ENCODE measurements at regions not wholly inside any gene's neighbourhood (a gene's known extent, or its start where the extent isn't known, plus 50 kb on each side); places are given as distances from the start of the nearest gene placed in this dataset.

DNA sequence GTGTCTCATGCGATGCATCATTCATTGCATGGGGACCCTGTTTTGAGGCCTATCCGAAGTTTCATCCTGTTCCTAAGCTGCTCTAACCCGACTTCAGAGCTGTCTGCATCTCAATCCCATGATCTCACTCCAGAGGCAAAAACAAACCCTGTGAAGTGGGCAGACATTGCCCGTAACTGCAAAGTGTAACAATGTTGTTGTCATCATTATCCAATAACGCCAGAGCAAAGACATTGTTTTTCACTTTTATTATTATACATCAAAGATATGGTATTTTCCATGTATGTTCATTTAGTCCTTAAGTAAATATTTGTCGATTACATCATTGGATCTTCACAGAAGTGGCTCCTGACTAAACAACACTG, 246.7 kb downstream of the KLF6 start:
- no peak for DNase-seq (ENCODE audit: low read depth)

DNA sequence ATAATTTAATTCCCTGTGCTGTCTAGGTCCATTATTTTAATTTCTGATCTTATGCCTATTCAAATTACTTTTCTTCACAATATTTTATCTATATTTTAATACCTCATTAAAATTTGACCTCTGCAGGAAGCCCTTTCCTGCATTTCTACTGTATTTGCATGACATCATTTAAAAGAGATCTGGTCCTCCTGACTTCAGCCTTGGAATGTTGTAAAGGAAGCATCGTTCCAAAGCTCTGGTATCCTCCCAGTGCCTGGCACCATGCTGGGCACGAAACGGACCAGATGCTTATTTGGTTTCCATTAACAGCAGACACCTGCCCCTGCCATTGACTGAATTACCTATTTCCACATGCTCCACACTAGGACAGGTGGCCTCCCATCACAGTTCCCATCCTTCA, 247.5 kb downstream of the KLF6 start:
- in situ Hi-C loops (cut with HindIII; ENCODE audit: low pct_unique_long_range_greater_than_20kb, low sequenced_read_pairs) = no loop called here
- DNase-seq (ENCODE audit: low read depth) = no peak

More for the DNA sequence above, 246.7 kb downstream of the KLF6 start:
- in situ Hi-C loops (cut with HindIII; ENCODE audit: low pct_unique_long_range_greater_than_20kb, low sequenced_read_pairs) = no loop called here

DNA sequence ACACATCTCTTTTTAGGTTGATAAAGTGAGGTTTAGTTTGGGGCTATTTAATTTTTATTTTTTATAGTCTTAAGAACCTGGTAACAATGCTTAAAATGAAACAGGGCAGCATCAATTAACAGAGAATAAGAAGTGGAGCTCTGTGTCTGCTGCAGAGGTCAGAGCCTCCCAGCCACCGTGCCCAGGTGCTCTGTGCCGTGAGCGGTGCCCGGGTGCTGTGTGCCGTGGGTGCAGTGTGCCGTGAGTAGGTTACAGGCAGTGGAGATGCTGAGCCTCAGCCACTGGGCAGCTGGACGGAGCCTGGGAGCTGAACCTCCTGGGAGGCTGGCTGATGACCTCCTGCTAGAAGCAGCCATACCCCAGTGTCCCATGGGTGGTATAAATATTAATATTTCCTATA, 250.0 kb downstream of the KLF6 start:
- DNase-seq (ENCODE audit: low read depth) = no peak
- in situ Hi-C loops (cut with HindIII; ENCODE audit: low pct_unique_long_range_greater_than_20kb, low sequenced_read_pairs) = no loop called here

DNA sequence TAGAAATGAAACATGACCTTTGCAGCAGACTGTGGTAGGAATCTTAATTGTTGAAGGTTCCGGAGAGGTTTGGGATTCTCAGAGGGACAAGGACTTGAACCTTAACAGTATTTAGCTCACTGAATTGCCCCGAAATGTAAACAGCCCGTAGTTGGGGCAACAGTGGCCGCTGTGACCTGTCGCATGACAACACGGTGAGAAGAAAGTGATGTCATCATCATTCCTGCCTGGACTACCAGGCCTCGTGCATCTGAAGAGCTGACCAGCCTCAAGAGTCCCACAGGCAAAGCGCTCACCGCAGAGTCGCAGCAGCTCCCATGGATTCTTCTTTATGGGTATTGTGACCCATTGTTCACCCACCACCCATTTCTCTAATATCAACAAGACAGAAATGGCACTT, 250.6 kb downstream of the KLF6 start:
- DNase-seq (ENCODE audit: low read depth) = no peak
- in situ Hi-C loops (cut with HindIII; ENCODE audit: low pct_unique_long_range_greater_than_20kb, low sequenced_read_pairs) = no loop called here

DNA sequence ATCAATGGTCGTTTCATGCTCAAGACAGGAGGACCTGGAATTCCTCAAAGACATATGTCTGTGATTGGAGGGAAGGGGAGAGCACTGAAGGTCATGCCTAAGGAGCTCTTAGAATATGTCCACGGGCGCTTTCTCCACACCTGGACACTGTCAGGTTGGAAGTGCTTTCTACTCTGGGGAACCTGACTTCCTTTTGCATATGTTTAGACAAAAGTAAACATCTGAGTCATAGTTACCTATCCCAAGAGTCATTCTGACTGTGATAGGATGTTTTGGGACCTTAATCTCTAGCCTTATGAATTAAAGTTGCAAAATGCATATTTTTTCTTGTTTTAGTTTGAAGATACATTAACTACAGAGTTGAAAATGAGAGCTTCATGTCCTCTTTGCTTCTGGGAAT, 251.7 kb downstream of the KLF6 start:
- DNase-seq (ENCODE audit: low read depth) = peak; percentile 35
- in situ Hi-C loops (cut with HindIII; ENCODE audit: low pct_unique_long_range_greater_than_20kb, low sequenced_read_pairs) = no loop called here

DNA sequence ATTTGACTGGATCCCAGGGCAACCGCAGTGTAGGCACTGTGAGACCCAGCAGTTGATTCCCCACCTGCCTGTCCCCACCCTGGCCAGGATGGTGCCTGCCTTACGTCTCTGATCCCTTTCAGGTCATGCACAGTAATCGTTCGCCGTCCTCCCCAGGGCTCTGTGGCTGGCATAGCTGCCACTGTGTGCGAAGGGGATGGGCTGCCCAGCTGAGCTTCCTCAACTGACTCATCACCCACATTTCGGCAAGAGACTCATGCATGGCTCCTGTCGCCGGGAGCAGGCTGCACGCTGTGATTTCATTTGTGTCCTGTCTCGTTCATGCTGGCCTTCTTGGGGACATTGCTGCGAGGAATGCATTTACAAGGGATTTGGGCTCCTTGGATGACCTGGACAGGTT, 252.4 kb downstream of the KLF6 start:
- in situ Hi-C loops (cut with HindIII; ENCODE audit: low pct_unique_long_range_greater_than_20kb, low sequenced_read_pairs) = no loop called here
- peak; percentile 77 for DNase-seq (ENCODE audit: low read depth)

DNA sequence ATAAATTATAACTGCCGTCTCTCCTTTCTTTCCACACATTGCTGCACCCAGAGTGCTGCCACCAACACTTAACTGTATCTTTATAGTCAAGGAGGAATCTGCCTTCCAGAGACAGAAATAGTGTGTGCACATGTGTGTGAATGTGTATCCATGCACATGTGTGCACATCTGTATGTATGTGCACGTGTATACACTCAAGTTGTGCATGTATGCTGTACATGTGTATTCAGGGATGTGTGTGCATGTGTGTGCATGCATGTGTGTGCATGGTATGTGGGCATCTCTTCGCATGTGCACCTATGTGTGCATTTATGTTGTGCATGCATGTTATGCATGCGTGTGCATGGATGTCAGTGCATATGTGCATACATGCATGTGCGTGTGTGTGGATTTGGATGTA, 253.3 kb downstream of the KLF6 start:
- no peak for DNase-seq (ENCODE audit: low read depth)
- in situ Hi-C loops (cut with HindIII; ENCODE audit: low pct_unique_long_range_greater_than_20kb, low sequenced_read_pairs) = no loop called here

DNA sequence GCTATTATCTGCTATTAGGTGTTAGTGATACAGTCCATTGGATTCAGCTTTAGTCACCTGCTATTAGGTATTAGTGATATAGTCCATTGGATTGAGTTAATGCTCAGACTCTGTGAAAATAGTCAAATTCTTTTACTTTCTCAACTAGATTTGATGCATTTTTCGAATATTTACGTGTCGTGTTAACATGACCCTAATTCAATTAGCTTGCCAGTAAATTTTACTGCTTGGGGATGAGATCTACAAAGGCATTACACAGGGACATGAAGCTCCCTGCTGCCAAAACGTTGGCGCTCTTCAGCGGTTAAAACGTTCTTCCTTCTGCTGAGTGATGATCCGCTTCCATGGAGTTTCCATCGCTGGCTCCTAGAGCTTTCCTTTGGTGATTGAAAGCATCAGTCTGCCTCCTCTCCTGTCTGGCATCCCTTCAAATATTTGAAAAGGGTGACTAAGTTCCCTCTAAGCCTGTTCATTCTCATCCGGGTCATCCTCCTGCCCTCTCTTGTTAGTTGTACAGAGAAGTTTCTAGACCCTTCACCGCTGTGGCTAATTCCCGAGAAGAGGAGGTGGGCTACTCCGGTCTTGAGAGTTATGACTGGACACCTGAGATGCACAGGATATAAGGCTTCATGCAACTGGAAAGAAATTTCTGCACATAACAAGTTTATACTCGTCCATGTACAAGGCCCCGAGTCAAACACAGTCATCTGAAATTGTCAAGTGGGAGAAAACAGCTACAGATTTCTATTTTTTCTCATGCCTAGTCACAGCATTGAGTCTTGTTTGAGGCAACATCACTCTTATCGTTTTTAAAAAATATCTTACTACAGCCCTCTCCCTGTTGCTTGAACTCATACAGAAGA, 254.0 kb downstream of the KLF6 start:
- peak; percentile 86 for DNase-seq (ENCODE audit: low read depth)
- in situ Hi-C loops (cut with HindIII; ENCODE audit: low pct_unique_long_range_greater_than_20kb, low sequenced_read_pairs) = no loop called here

DNA sequence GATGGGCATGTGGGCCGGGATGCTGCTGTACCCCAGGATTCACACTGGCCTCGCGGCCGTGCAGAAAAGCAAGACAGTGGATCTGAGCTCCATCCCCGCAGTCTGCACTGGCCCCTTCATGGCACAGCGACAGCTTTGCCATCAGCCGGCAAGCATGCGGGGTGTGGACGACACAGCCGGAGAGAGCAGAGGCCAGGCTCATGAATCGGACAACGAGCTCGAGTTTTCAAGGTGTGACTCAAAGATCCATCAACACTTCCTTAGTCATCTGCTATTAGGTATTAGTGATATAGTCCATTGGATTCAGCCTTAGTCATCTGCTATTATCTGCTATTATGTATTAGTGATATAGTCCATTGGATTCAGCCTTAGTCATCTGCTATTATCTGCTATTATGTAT, 254.7 kb downstream of the KLF6 start:
- in situ Hi-C loops (cut with HindIII; ENCODE audit: low pct_unique_long_range_greater_than_20kb, low sequenced_read_pairs) = no loop called here
- peak; percentile 84 for DNase-seq (ENCODE audit: low read depth)

DNA sequence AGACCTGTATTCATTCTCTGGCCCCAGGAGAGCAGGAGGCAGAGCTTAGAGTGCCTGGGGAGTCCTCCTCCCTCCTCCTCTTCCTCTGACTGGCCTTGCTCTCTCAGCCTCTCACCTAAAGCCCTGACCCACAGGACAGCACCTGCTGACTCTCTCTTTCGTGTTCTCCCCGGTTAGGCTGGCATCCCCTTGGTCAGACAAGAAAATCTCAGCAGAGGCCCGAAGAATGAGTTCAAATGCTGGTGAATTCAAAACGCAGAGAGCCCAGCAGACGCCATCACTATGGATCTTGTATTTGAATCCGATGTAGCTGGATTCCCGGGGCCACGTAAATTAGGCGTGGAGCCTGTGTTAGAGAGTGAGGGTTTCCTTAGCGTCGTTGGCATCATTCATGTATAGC, 255.3 kb downstream of the KLF6 start:
- DNase-seq (ENCODE audit: low read depth) = no peak
- in situ Hi-C loops (cut with HindIII; ENCODE audit: low pct_unique_long_range_greater_than_20kb, low sequenced_read_pairs) = no loop called here

DNA sequence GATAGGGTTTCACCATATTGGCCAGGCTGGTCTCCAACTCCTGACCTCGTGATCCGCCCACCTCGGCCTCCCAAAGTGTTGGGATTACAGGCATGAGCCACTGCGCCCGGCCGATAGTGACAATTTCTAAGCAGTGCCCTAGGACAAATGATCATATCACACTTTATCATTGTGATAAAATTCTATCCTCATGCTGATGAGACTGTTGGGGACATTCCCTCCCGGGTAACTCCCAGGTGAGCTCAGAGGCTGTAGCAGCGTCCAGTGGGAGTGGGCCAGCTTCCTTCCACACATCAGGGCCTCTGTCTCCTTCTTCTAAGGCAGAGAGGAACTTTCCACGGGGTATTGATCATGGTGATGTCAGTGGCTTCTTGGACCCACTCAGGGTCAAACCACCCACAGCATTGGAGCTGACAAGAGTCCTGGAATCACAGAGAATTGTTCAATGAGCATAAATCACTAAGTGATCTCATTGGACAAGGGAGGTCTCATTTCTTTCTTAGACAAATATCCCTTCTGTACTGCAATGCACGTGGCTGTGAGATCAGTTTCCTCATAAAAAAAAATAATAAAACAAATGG, 256.1 kb downstream of the KLF6 start:
- DNase-seq (ENCODE audit: low read depth) = peak; percentile 49

DNA sequence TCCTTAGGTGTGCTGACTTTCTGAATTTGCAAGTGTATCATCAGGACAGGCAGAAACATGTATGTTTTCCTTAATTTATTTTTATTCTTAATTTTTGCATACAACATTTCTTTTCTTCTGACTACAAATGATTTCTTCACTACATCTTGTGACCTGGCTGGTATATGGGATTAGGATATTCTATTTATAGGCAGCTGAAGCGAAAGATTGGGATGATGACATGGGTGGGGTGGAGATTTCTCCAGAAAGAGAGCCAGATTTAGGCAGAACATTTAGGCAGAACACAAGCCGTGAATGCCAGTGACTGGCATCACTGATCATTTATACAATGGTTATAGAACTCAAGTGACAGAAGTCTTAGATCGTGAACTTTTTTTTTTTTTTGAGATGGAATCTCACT, 256.7 kb downstream of the KLF6 start:
- in situ Hi-C loops (cut with HindIII; ENCODE audit: low pct_unique_long_range_greater_than_20kb, low sequenced_read_pairs) = no loop called here
- no peak for DNase-seq (ENCODE audit: low read depth)

More for the DNA sequence above, 256.1 kb downstream of the KLF6 start:
- in situ Hi-C loops (cut with HindIII; ENCODE audit: low pct_unique_long_range_greater_than_20kb, low sequenced_read_pairs) = no loop called here

DNA sequence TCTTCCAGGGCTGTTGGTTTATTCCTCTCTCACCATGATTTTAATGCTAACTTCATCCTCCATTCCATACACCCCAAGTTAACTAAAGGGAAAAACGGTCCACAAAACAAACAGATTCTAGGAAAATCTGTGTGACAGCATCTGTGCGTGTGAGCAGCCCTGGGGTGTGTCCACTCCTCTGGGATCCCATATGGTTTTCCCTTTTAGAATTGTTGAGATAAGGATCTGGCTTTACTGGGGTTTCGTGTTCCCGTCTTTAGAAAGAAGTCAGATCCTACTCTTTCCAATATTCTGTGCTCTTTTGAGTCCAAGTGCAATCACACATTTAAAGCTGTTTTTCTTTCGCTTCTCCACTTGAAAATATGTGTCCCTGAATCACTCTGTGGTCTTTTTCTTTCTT, 257.1 kb downstream of the KLF6 start:
- DNase-seq (ENCODE audit: low read depth) = no peak
- in situ Hi-C loops (cut with HindIII; ENCODE audit: low pct_unique_long_range_greater_than_20kb, low sequenced_read_pairs) = no loop called here

DNA sequence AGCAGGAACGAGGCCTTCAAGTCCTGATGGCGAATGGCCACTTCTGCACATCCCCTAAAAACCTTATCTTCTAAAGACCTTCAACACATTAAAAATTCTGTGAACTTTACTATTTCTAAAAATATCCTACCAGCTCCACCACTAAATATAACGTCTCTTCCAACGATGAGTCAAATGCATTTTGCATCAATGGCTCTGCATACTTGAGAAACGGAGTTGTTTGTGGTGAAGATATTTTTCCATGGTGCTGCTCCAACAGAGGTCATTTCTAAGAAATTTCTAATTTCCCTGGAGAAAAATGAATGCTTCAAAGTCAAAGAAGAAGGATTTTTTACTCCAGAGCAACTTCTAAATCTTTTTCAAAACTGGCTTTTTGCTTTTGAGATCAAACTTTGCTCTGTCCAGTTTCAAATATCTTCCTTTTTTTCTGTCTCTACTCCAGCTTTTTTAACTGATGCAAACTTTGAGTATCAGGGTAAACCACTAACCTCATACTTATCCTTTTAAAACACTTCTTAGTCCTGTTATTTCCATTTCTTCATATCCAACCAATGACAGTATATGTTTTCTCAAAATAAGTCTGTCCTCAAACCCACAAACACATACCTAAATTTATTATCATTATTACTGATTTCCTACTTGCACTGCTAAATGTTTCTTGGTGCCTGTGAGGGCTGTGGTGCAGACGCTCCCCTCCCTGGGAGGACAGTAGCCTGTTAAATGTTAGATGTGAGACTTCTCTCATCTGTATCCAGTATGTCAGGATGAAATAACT, 258.1 kb downstream of the KLF6 start:
- DNase-seq (ENCODE audit: low read depth) = no peak
- in situ Hi-C loops (cut with HindIII; ENCODE audit: low pct_unique_long_range_greater_than_20kb, low sequenced_read_pairs) = no loop called here

DNA sequence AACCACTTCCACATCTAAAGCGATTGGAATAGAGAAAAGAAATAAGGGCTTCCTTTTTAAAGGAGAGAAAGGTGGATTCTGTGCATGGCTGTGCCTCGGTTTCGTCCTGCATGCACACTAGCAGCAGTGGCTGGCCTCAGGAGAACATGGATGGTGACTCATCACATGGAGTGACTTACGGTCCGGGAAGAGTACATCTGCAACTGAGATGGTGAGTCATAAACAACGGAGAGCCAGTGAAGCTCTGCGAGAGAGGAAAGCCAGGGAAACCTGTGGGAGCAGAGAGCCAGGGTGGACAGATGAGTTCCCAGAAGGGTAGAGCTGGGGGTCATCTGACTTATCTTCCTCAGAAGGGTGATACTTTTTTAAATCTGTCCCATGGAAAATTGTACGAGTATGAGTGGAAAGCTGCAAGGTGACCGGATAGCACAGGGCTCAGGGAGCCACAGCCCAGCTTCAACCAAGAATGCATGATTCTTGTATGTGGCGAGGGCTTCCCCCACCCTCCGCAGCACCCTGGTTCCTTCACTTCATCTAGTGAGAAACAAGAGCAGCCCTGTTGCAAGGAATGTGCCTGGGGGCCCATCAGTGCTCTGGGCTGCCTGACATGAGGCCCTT, 259.1 kb downstream of the KLF6 start:
- in situ Hi-C loops (cut with HindIII; ENCODE audit: low pct_unique_long_range_greater_than_20kb, low sequenced_read_pairs) = no loop called here
- peak; percentile 89 for DNase-seq (ENCODE audit: low read depth)

DNA sequence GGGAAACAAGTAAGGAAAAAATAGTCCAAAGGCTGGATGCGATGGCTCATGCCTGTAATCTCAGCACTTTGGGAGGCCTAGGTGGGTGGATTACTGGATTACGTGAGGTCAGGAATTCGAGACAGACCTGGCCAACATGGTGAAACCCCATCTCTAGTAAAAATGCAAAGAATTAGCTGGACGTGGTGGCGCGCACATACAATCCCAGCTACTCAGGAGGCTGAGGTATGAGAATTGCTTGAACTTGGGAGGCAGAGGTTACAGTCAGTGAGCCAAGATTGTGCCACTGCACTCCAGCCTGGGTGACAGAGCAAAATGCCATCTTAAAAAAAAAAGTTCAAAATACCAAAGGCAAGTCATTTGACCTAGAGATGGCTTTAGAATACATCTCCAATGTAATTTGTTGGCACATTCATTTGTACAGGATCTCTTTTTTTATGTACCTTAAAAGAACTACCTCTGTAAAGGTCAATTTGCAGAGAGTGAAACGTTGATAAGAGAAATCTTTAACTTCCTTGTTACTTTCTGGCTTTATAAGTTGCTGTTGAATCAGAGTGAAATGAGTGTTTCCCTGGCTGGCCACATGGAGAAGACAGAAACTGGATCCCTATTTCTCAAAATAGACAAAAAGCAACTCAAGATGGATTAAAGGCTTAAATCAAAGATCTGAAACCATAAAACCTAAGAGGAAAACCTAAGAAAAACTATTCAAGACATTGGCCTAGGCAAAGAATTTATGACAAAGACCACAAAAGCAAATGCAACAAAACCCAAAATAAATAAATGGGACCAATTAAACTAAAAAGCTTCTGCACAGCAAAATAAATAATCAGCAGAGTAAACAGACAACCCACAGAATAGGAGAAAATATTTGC, 260.7 kb downstream of the KLF6 start:
- in situ Hi-C loops (cut with HindIII; ENCODE audit: low pct_unique_long_range_greater_than_20kb, low sequenced_read_pairs) = no loop called here
- no peak for DNase-seq (ENCODE audit: low read depth)

DNA sequence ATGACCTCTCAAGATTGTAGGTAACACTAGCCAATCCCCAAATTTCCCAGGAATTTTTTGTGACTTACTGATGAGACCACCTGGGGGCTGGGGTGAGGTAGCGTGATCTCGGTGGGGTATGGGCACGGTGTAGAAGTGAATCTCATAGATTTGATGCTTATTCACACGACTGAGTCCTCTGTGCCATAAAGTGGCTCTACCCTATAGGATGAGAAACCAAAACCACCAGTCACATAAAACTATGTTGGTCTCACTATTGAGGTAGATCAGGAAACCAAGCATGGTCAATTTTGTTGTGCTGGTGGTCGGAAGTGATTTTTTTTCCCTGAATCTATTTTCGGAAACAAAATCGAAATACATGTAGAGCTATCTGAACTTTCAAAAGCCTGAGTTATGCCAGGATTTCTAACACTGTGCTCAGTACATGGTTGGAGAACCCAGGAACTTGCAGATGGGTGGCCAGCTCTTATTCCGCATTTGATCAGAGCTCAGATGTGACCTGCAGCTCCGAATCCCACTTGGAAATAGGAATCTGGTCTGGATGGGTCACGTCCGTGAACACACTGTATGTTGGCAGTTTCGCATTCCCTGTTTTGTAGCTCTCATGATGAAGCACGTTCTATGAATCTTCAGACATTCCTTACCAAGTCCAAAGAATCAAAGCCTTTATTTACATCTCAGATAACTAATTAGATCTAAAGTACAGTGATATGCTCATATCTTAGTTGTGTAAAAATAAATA, 261.5 kb downstream of the KLF6 start:
- in situ Hi-C loops (cut with HindIII; ENCODE audit: low pct_unique_long_range_greater_than_20kb, low sequenced_read_pairs) = no loop called here
- no peak for DNase-seq (ENCODE audit: low read depth)

DNA sequence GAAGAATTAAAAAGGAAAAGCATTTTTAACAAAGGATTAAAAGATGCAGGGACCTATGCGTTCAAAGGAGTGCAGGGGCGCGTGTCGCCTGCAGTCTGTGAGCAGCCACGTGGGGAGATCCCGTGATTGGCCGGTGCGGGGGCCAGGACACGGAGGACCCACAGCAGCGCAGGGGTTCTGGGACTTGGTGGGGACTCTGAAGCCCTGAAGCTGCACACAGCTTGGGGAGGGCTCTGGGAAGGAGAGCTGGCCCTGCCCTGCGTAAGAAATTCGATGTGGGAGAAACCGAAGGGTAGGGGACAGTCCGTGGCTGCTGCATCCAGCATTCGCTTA, 268.1 kb downstream of the KLF6 start:
- in situ Hi-C loops (cut with HindIII; ENCODE audit: low pct_unique_long_range_greater_than_20kb, low sequenced_read_pairs) = no loop called here
- DNase-seq (ENCODE audit: low read depth) = no peak

Measured in Caki2 (cell line).